GM13976 (cell line): ENCODE measurements at regions not wholly inside any gene's neighbourhood (a gene's known extent, or its start where the extent isn't known, plus 50 kb on each side); places are given as distances from the start of the nearest gene placed in this dataset.
"Not testable (repeated sequence)": the region's sequence is repeated elsewhere in the genome, so short reads cannot be mapped to it uniquely, and the experiment has no call there.

Experiments used
- DNase-seq: peaks from one replicate; pipeline ENCODE4 v3.0.0; 2012; ENCODE audit warnings: low spot score
- in situ Hi-C: fragments of 300-500 bp; cut with MboI; formaldehyde crosslinking; loops from one replicate; pipeline ENCODE4 v1.12.0; 2022; ENCODE audit warnings: low sequenced_read_pairs, mixed read lengths, inconsistent platforms; ENCODE audit not compliant: unreplicated experiment
- TF ChIP-seq, protein P1 (sequence below): IDR thresholded peaks from 2 replicates; pipeline ENCODE4 v1.5.1; 2012; ENCODE audit warnings: borderline replicate concordance, mild to moderate bottlenecking; ENCODE audit not compliant: insufficient read depth; ENCODE audit errors: extremely low read depth, missing control alignments, control extremely low read depth

DNA sequence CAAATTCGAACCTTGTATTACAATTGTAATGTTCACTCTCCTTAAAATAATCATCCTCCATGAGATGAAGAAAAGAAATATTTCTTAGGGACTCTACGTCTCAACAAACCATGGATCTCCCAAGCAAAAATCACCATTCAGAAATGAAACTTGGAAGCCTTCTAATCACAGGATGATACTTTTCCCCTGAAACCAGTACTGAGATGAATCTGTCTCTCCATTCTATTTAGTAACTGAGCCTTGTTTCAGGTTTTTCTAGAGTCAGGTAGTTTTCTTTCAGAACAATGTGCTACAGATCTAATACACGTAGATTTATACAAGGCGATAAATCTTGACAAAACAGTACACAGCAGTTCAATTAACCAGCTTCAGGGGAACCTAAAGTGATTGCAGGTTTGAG, 660.1 kb upstream of the CBLB start:
- in situ Hi-C loops = no loop called here
- no peak for DNase-seq
- TF ChIP-seq, protein P1, sequence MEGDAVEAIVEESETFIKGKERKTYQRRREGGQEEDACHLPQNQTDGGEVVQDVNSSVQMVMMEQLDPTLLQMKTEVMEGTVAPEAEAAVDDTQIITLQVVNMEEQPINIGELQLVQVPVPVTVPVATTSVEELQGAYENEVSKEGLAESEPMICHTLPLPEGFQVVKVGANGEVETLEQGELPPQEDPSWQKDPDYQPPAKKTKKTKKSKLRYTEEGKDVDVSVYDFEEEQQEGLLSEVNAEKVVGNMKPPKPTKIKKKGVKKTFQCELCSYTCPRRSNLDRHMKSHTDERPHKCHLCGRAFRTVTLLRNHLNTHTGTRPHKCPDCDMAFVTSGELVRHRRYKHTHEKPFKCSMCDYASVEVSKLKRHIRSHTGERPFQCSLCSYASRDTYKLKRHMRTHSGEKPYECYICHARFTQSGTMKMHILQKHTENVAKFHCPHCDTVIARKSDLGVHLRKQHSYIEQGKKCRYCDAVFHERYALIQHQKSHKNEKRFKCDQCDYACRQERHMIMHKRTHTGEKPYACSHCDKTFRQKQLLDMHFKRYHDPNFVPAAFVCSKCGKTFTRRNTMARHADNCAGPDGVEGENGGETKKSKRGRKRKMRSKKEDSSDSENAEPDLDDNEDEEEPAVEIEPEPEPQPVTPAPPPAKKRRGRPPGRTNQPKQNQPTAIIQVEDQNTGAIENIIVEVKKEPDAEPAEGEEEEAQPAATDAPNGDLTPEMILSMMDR = no peak

DNA sequence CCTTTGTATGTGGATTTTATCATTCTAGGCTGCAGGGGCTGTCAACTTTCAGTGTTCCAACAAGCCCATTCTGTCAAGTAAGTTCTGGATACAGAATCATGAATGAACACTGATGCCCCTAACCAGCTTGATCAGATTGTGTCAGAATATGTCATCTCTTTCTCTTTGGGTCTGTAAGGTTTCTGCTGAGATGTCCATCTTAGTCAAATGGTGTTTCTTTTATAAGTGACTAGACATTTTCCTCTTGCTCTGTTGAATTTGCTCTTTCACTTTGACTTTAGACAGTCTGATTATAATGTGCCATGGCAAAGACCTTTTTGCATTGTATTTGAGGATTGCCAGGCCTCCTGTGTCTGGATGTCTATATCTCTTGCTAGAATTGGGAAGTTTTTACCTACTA, 660.9 kb upstream of the CBLB start:
- DNase-seq = no peak
- in situ Hi-C loops = no loop called here
- TF ChIP-seq, protein P1 = no peak

DNA sequence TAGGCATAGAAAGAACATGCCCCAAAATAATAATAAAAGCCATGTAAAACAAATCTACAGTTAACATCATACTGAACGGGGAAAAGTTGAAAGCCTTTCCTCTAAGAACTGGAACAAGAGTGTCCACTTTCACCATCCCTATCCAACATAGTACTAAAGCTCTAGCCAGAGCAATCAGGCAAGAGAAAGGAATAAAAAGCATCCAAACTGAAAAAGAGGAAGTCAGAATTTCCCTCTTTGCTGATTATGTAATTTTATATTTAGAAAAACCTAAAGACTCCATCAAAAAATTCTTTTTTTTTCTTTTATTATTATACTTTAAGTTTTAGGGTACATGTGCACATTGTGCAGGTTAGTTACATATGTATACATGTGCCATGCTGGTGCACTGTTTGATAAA, 661.6 kb upstream of the CBLB start:
- DNase-seq = no peak
- TF ChIP-seq, protein P1 = no peak
- in situ Hi-C loops = no loop called here

DNA sequence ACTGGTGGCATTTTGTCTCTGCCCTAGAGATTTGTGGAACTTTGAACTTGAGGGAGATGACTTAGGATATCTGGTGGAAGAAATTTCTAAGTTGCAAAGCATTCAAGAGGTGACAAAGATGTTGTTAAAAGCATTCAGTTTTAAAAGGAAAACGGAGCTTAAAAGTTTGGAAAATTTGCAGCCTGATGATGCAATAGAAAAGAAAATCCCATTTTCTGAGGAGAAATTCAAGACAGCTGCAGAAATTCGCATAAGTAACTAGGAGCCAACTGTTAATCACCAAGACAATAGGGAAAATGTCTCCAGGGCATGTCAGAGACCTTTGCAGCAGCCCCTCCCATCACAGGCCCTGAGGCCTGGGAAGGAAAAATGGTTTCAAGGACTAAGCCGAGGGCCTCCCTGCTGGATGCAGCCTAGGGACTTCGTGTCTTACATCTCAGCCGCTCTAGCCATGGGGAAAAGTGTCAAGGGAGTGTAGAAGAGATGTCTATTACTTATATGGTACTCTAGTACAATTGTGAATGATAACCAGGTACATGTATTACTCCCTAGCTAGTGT, 663.0 kb upstream of the CBLB start:
- DNase-seq, in situ Hi-C loops: not testable (repeated sequence)

DNA sequence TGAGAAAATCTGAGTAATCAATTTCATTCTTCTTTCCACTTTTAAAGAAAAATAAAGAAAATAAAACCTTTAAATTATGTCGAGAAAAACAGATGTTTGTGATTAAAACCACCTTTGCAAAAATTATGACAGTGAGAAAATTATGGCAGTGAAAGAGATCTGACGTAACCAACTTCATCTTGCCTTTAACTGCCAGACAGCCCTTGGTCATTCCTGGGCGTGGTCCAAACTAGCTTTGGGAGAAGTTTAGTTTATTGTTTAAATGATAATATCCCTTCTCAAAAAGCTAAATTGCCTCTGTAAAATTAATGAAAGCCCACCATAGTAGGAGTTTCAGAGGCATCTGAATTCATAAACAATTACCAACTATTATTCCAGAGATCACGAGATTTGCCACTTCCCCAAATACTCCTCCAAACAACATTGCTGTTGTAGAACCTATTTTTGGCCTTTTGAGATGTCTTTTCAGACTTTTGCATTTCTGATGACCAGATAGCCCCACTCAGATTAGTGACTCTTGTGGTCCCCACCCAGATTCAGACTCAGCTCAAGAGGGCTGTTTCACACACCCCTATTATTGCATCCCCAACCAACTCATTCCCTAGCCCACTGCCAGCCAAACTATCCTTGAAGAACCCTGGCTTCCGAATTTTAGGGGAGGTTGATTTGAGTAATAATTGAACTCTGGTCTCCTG, 664.4 kb upstream of the CBLB start:
- in situ Hi-C loops = no loop called here
- TF ChIP-seq, protein P1 = no peak
- DNase-seq = no peak

DNA sequence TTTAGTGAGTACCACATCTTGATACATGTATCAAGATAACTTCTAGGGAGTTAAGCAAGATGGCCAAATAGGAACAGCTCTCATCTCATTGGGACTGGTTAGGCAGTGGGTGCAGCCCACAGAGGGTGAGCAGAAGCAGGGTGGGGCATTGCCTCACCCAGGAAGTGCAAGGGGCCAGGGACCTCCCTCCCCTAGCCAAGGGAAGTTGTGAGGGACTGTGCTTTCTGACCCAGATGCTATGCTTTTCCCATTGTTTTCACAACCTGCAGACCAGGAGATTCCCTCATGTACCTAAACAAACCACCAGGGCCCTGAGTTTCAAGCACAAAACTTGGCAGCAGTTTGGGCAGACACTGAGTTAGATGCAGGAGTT, 665.0 kb upstream of the CBLB start:
- in situ Hi-C loops = no loop called here
- TF ChIP-seq, protein P1 = no peak

DNA sequence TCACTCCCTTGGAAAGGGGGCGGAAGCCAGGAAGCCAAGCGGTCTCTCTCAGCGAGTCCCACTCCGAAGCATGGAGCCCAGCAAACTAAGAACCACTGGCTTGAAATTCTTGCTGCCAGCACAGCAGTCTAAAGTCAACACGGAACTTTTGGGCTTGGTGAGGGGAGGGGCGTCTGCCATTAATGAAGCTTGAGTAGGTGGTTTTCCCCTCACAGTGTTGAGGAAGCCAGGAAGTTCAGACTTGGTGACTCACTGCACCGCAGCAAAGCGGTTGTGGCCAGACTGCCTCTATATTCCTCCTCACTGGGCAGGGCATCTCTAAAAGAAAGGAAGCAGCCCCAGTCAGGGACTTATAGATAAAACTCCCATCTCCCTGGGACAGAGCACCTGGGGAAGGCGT, 665.4 kb upstream of the CBLB start:
- in situ Hi-C loops = no loop called here
- TF ChIP-seq, protein P1 = no peak
- no peak for DNase-seq

More for the DNA sequence above, 665.0 kb upstream of the CBLB start:
- DNase-seq = no peak
